ENCODE measurements at regions not wholly inside any gene's neighbourhood (a gene's known extent, or its start where the extent isn't known, plus 50 kb on each side); places are given as distances from the start of the nearest gene placed in this dataset.

DNA sequence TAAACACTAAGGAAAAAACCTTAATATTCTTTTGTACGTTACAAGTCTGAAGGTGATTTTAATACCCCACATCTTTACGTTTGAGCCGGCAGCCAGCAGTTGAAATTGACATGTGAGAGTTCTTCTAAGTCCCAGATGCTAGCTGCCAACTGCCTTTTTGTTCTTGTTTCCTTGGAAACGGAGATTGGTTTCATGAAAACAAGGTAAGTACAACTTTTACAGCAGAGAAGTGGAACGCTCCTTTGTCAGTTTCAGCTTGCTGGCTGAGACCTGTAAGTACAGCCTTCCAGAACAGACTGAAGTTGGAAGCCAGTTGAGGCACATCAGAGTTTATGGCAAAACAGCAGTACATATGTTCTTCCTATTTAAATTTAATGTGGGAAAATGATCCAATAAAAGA, 1018.4 kb upstream of the ARRDC3 start:
- no peak for DNase-seq

DNA sequence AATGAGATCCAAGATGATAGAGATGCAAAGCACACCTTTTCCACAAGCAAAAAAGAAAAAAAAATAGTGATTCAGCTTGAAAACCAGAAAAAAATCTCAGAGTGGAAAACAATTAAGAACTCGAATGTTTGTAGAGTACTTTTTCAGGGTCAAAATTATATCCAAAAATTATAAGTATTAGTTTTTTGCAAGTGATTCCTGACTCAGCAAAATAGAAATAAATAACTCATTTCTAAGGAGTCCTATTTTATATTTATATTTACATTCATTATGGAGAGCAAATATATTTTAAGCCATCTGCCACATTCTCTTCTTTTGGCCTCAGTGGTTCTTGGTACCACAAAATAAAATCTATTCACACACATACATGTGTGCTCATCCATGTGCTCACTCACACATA, 1011.8 kb upstream of the ARRDC3 start:
- ATAC-seq (ENCODE audit: low read depth) (no peak), DNase-seq (no peak)
- H3K27me3 Mint-ChIP-seq: no peaks in the 10 kb centered on the region
- H3K9me3 Mint-ChIP-seq (ENCODE audit: insufficient read depth): no peaks in the 10 kb centered on the region
- POLR2A ChIA-PET: no interaction called here
- WGBS (ENCODE audit: insufficient coverage): no CpG with 5 or more reads among the region's 1 CpG
- TF ChIP-seq CTCF (IDR thresholded peaks at IDR 0.05) (no peak), EZH2 (IDR thresholded peaks at IDR 0.05; ENCODE audit: borderline replicate concordance, insufficient read depth, low read depth, low read length, poor library complexity, severe bottlenecking) (no peak)
- Histone ChIP-seq H3K4me1 (ENCODE audit: control insufficient read depth in 2 of 2, insufficient read depth in 2 of 2, low read length in 2 of 2) (no peaks in the 10 kb centered on the region), H3K4me2 (replicated peaks; ENCODE audit: low read depth, low read length, poor library complexity, severe bottlenecking) (no peak overlapping the region), H3K4me3 (ENCODE audit: control extremely low read depth in 1 of 5, extremely low read depth in 1 of 5, insufficient read depth in 1 of 5, low read depth in 2 of 5, low read length in 4 of 5) (no peak overlapping the region), H3K9me3 (ENCODE audit: control extremely low read depth in 1 of 3, control insufficient read depth in 2 of 3, insufficient read depth in 1 of 3, low read length in 2 of 3) (no peaks in the 10 kb centered on the region), H3K36me3 (replicated peaks in 1 of 2; ENCODE audit: control extremely low read depth in 1 of 2, control insufficient read depth in 1 of 2, extremely low read depth in 1 of 2, insufficient read depth in 2 of 2, low read length in 1 of 2) (no peaks in the 10 kb centered on the region), H3K79me2 (ENCODE audit: control insufficient read depth, insufficient read depth, low read length) (no peaks in the 10 kb centered on the region), H4K20me1 (ENCODE audit: control insufficient read depth, insufficient read depth, low read length, poor library complexity, severe bottlenecking) (no peaks in the 10 kb centered on the region), H3K9ac (ENCODE audit: low read length) (no peak overlapping the region), H3K27me3 (replicated peaks in 1 of 4; ENCODE audit: control extremely low read depth in 1 of 4, control insufficient read depth in 3 of 4, insufficient read depth in 4 of 4, low read length in 3 of 4) (no peaks in the 10 kb centered on the region), H3K27ac (ENCODE audit: low read length in 2 of 2) (no peak overlapping the region), H2AFZ (ENCODE audit: insufficient read depth, low read depth, low read length, poor library complexity, severe bottlenecking) (no peak overlapping the region)
- CTCF ChIA-PET: no interaction called here
- no peak overlapping the region for H3K27ac Mint-ChIP-seq
- intact Hi-C loops (cut with micrococcal nuclease): no loop called here
- H3K4me1 Mint-ChIP-seq: no peaks in the 10 kb centered on the region
- no peak overlapping the region for H3K4me3 Mint-ChIP-seq

More for the DNA sequence above, 1018.4 kb upstream of the ARRDC3 start:
- Mint-ChIP-seq H3K4me3 (no peak overlapping the region), H3K27me3 (no peaks in the 10 kb centered on the region), H3K4me1 (no peaks in the 10 kb centered on the region), H3K9me3 (ENCODE audit: insufficient read depth) (no peaks in the 10 kb centered on the region), H3K27ac (no peak overlapping the region)
- CTCF ChIA-PET: no interaction called here
- Histone ChIP-seq H3K4me1 (ENCODE audit: control insufficient read depth in 2 of 2, insufficient read depth in 2 of 2, low read length in 2 of 2) (no peaks in the 10 kb centered on the region), H3K9me3 (ENCODE audit: control extremely low read depth in 1 of 3, control insufficient read depth in 2 of 3, insufficient read depth in 1 of 3, low read length in 2 of 3) (no peaks in the 10 kb centered on the region), H3K79me2 (ENCODE audit: control insufficient read depth, insufficient read depth, low read length) (no peaks in the 10 kb centered on the region), H3K9ac (ENCODE audit: low read length) (no peak overlapping the region), H4K20me1 (ENCODE audit: control insufficient read depth, insufficient read depth, low read length, poor library complexity, severe bottlenecking) (no peaks in the 10 kb centered on the region), H2AFZ (ENCODE audit: insufficient read depth, low read depth, low read length, poor library complexity, severe bottlenecking) (no peak overlapping the region), H3K36me3 (replicated peaks in 1 of 2; ENCODE audit: control extremely low read depth in 1 of 2, control insufficient read depth in 1 of 2, extremely low read depth in 1 of 2, insufficient read depth in 2 of 2, low read length in 1 of 2) (no peaks in the 10 kb centered on the region), H3K4me2 (replicated peaks; ENCODE audit: low read depth, low read length, poor library complexity, severe bottlenecking) (no peak overlapping the region), H3K4me3 (ENCODE audit: control extremely low read depth in 1 of 5, extremely low read depth in 1 of 5, insufficient read depth in 1 of 5, low read depth in 2 of 5, low read length in 4 of 5) (no peak overlapping the region), H3K27ac (ENCODE audit: low read length in 2 of 2) (no peak overlapping the region), H3K27me3 (replicated peaks in 1 of 4; ENCODE audit: control extremely low read depth in 1 of 4, control insufficient read depth in 3 of 4, insufficient read depth in 4 of 4, low read length in 3 of 4) (no peaks in the 10 kb centered on the region)
- no peak for ATAC-seq (ENCODE audit: low read depth)
- POLR2A ChIA-PET: no interaction called here
- intact Hi-C loops (cut with micrococcal nuclease): no loop called here
- TF ChIP-seq EZH2 (IDR thresholded peaks at IDR 0.05; ENCODE audit: borderline replicate concordance, insufficient read depth, low read depth, low read length, poor library complexity, severe bottlenecking): no peak
- no peak for TF ChIP-seq CTCF (IDR thresholded peaks at IDR 0.05)
- 59% methylated on average over 4 of the region's 5 CpGs for WGBS (ENCODE audit: insufficient coverage)

Data from B cell (primary cell).